ENCODE measurements at regions not wholly inside any gene's neighbourhood (a gene's known extent, or its start where the extent isn't known, plus 50 kb on each side); places are given as distances from the start of the nearest gene placed in this dataset.

- TF ChIP-seq POLR2A (IDR thresholded peaks at IDR 0.05) (no peak), CTCF (IDR thresholded peaks at IDR 0.05) (no peak)
These were observed 90.3 kb downstream of the ATOH1 start for GRCh38 chr4:93918856-93919255.
